ENCODE measurements at regions not wholly inside any gene's neighbourhood (a gene's known extent, or its start where the extent isn't known, plus 50 kb on each side); places are given as distances from the start of the nearest gene placed in this dataset.

- no peak overlapping the region for H3K4me3 ChIP-seq (replicated peaks in 1 of 2; ENCODE audit: low read depth in 1 of 2, low read length in 2 of 2)
- no peak overlapping the region for H3K4me2 ChIP-seq (ENCODE audit: low read length)
- TF ChIP-seq ATF3 (IDR thresholded peaks at IDR 0.05) (no peak), CEBPB (IDR thresholded peaks at IDR 0.05; ENCODE audit: low read depth) (no peak), ZNF274 (IDR thresholded peaks at IDR 0.05; ENCODE audit: low read depth, low read length) (no peak), POLR2AphosphoS5 (IDR thresholded peaks at IDR 0.05; ENCODE audit: low read depth, low read length) (no peak), ZFX (IDR thresholded peaks at IDR 0.05) (no peak), CBX3 (IDR thresholded peaks at IDR 0.05; ENCODE audit: low read depth) (no peak), POLR2A (IDR thresholded peaks at IDR 0.05; ENCODE audit: borderline replicate concordance, extremely low read depth, insufficient read depth, insufficient read length) (no peak), MAX (IDR thresholded peaks at IDR 0.05) (no peak), REST (IDR thresholded peaks at IDR 0.05; ENCODE audit: low read depth) (no peak), RAD21 (IDR thresholded peaks at IDR 0.05; ENCODE audit: low read depth) (no peak), YY1 (IDR thresholded peaks at IDR 0.05; ENCODE audit: extremely low read depth, insufficient replicate concordance, low read depth, low read length) (no peak), CTCF (IDR thresholded peaks at IDR 0.05 in 2 of 3, conservative IDR thresholded peaks at IDR 0.05 in 1 of 3; ENCODE audit: borderline replicate concordance in 1 of 3, insufficient read depth in 1 of 3, low read depth in 2 of 3, low read length in 2 of 3) (no peak), ELF1 (IDR thresholded peaks at IDR 0.05; ENCODE audit: borderline replicate concordance, low read depth) (no peak), FOSL1 (IDR thresholded peaks at IDR 0.05; ENCODE audit: low read depth) (no peak), SIN3A (IDR thresholded peaks at IDR 0.05; ENCODE audit: low read depth) (no peak), ZBTB33 (IDR thresholded peaks at IDR 0.05; ENCODE audit: extremely low read depth, insufficient replicate concordance, low read length) (no peak)
- intact Hi-C loops (cut with micrococcal nuclease): no loop called here
- no peaks in the 10 kb centered on the region for H4K20me1 ChIP-seq (ENCODE audit: insufficient read depth)
- ATAC-seq: no peak
- RAD21 ChIA-PET (ENCODE audit: low non-redundant PET in 1 of 2, low total read pairs in 2 of 2, uncharacterized antibody in 2 of 2, unreplicated experiment in 2 of 2): no interaction called here
- POLR2A ChIA-PET: no interaction called here
- no peaks in the 10 kb centered on the region for H3K36me3 ChIP-seq (ENCODE audit: control insufficient read depth in 1 of 2, insufficient read depth in 2 of 2, low read length in 2 of 2)
- BruUV-seq (replicated peaks): no TSS peak
- no peak overlapping the region for H3K9ac ChIP-seq (ENCODE audit: low read length)
- no peaks in the 10 kb centered on the region for H3K9me3 ChIP-seq (ENCODE audit: control insufficient read depth in 1 of 2, insufficient read depth in 1 of 2, low read depth in 1 of 2, low read length in 2 of 2)
- H3K9me2 ChIP-seq (ENCODE audit: insufficient read depth): no peaks in the 10 kb centered on the region
- H3K27ac ChIP-seq (ENCODE audit: low read depth, low read length): no peak overlapping the region
- CTCF ChIA-PET: no interaction called here
- H3K27me3 ChIP-seq (ENCODE audit: insufficient read depth, low read length): no peaks in the 10 kb centered on the region
- H2AFZ ChIP-seq (ENCODE audit: low read depth, low read length, poor library complexity, severe bottlenecking): no peak overlapping the region
- H3K79me2 ChIP-seq (ENCODE audit: insufficient read depth, low read length): no peaks in the 10 kb centered on the region
- DNase-seq (ENCODE audit: low read depth, low spot score): no peak
- no peaks in the 10 kb centered on the region for H3K4me1 ChIP-seq (ENCODE audit: control insufficient read depth in 1 of 2, insufficient read depth in 2 of 2, low read length in 2 of 2)
Measured at GRCh38 chr7:46850563-46851330, 731.2 kb downstream of the TNS3 start.
